ENCODE measurements at regions not wholly inside any gene's neighbourhood (a gene's known extent, or its start where the extent isn't known, plus 50 kb on each side); places are given as distances from the start of the nearest gene placed in this dataset.
A peak's percentile ranks its signal among the peaks of the same experiment; 100 is the strongest.

- POLR2A ChIA-PET: no interaction called here
- Mint-ChIP-seq H3K9me3 (ENCODE audit: low read depth) (peaks cover 2% of the 10 kb centered on the region), H3K36me3 (ENCODE audit: low read depth) (no peaks in the 10 kb centered on the region), H3K27ac (no peak overlapping the region), H3K4me3 (no peak overlapping the region), H3K4me1 (no peaks in the 10 kb centered on the region), H3K27me3 (no peaks in the 10 kb centered on the region)
- intact Hi-C loops (cut with DNase I, micrococcal nuclease): no loop called here
- DNase-seq (peak; percentile 6), ATAC-seq (no peak)
- CTCF ChIA-PET: no interaction called here
These were observed 1263.1 kb downstream of the KCNT2 start for GRCh38 chr1:195345149-195345548.

- ChIA-PET POLR2A (no interaction called here), CTCF (no interaction called here)
- ATAC-seq: no peak
- Mint-ChIP-seq H3K27me3 (no peaks in the 10 kb centered on the region), H3K4me1 (no peaks in the 10 kb centered on the region), H3K36me3 (ENCODE audit: low read depth) (no peaks in the 10 kb centered on the region), H3K27ac (no peak overlapping the region), H3K4me3 (no peak overlapping the region), H3K9me3 (ENCODE audit: low read depth) (no peaks in the 10 kb centered on the region)
- DNase-seq: no peak
- intact Hi-C loops (cut with DNase I, micrococcal nuclease): no loop called here
These were observed 1270.6 kb downstream of the KCNT2 start for GRCh38 chr1:195337646-195338045.

GRCh38 chr1:195336812-195337211 lies 1271.4 kb downstream of the KCNT2 start:
- no peak for ATAC-seq

GRCh38 chr1:195335541-195335940 lies 1272.7 kb downstream of the KCNT2 start:
- intact Hi-C loops (cut with DNase I, micrococcal nuclease): no loop called here
- CTCF ChIA-PET: no interaction called here
- Mint-ChIP-seq H3K27me3 (no peaks in the 10 kb centered on the region), H3K4me1 (no peaks in the 10 kb centered on the region), H3K9me3 (ENCODE audit: low read depth) (no peaks in the 10 kb centered on the region), H3K4me3 (no peak overlapping the region), H3K27ac (no peak overlapping the region), H3K36me3 (ENCODE audit: low read depth) (no peaks in the 10 kb centered on the region)
- no peak for ATAC-seq
- POLR2A ChIA-PET: no interaction called here
- DNase-seq: no peak

More at GRCh38 chr1:195336812-195337211, 1271.4 kb downstream of the KCNT2 start:
- H3K9me3 Mint-ChIP-seq (ENCODE audit: low read depth): no peaks in the 10 kb centered on the region
- intact Hi-C loops (cut with DNase I, micrococcal nuclease): no loop called here
- CTCF ChIA-PET: no interaction called here
- POLR2A ChIA-PET: no interaction called here
- no peaks in the 10 kb centered on the region for H3K36me3 Mint-ChIP-seq (ENCODE audit: low read depth)
- DNase-seq: no peak
- H3K27ac Mint-ChIP-seq: no peak overlapping the region
- no peak overlapping the region for H3K4me3 Mint-ChIP-seq
- no peaks in the 10 kb centered on the region for H3K27me3 Mint-ChIP-seq
- H3K4me1 Mint-ChIP-seq: no peaks in the 10 kb centered on the region

GRCh38 chr1:195332102-195332501 lies 1276.1 kb downstream of the KCNT2 start:
- Mint-ChIP-seq H3K27ac (no peak overlapping the region), H3K36me3 (ENCODE audit: low read depth) (no peaks in the 10 kb centered on the region), H3K4me1 (no peaks in the 10 kb centered on the region), H3K4me3 (no peak overlapping the region), H3K27me3 (no peaks in the 10 kb centered on the region), H3K9me3 (ENCODE audit: low read depth) (no peaks in the 10 kb centered on the region)
- CTCF ChIA-PET: no interaction called here
- intact Hi-C loops (cut with DNase I, micrococcal nuclease): no loop called here
- DNase-seq (no peak), ATAC-seq (no peak)
- POLR2A ChIA-PET: no interaction called here

- no peaks in the 10 kb centered on the region for H3K9me3 Mint-ChIP-seq (ENCODE audit: low read depth)
- ChIA-PET CTCF (no interaction called here), POLR2A (no interaction called here)
- H3K27ac Mint-ChIP-seq: no peak overlapping the region
- no peak for ATAC-seq
- no peaks in the 10 kb centered on the region for H3K4me1 Mint-ChIP-seq
- no peaks in the 10 kb centered on the region for H3K27me3 Mint-ChIP-seq
- DNase-seq: no peak
- H3K4me3 Mint-ChIP-seq: no peak overlapping the region
- intact Hi-C loops (cut with DNase I, micrococcal nuclease): loop anchor here in 1 of 2 experiments (1.0 kb wide), 1 partner anchor 14 kb away; no protein-coding TSS in a partner anchor
- no peaks in the 10 kb centered on the region for H3K36me3 Mint-ChIP-seq (ENCODE audit: low read depth)
These were observed 1279.6 kb downstream of the KCNT2 start for GRCh38 chr1:195328681-195329080.

GRCh38 chr1:195328102-195328501 lies 1280.1 kb downstream of the KCNT2 start:
- ChIA-PET POLR2A (no interaction called here), CTCF (interaction anchor here (0.8 kb wide), 1 partner anchor 14 kb away, joined by 3 read pairs; no protein-coding TSS in a partner anchor)
- Mint-ChIP-seq H3K9me3 (ENCODE audit: low read depth) (no peaks in the 10 kb centered on the region), H3K4me1 (no peaks in the 10 kb centered on the region), H3K4me3 (no peak overlapping the region), H3K36me3 (ENCODE audit: low read depth) (no peaks in the 10 kb centered on the region), H3K27me3 (no peaks in the 10 kb centered on the region), H3K27ac (no peak overlapping the region)
- ATAC-seq (no peak), DNase-seq (no peak)
- intact Hi-C loops (cut with DNase I, micrococcal nuclease): no loop called here

GRCh38 chr1:195327361-195327760 lies 1280.9 kb downstream of the KCNT2 start:
- CTCF ChIA-PET: interaction anchor here (0.8 kb wide), 1 partner anchor 15 kb away, joined by 3 read pairs; no protein-coding TSS in a partner anchor
- ATAC-seq: no peak
- H3K4me1 Mint-ChIP-seq: no peaks in the 10 kb centered on the region

GRCh38 chr1:195326325-195326724 lies 1281.9 kb downstream of the KCNT2 start:
- no peak overlapping the region for H3K4me3 Mint-ChIP-seq
- H3K4me1 Mint-ChIP-seq: no peaks in the 10 kb centered on the region
- ChIA-PET POLR2A (no interaction called here), CTCF (no interaction called here)
- H3K27ac Mint-ChIP-seq: no peak overlapping the region
- DNase-seq (no peak), ATAC-seq (no peak)
- intact Hi-C loops (cut with DNase I, micrococcal nuclease): no loop called here
- no peaks in the 10 kb centered on the region for H3K27me3 Mint-ChIP-seq
- H3K9me3 Mint-ChIP-seq (ENCODE audit: low read depth): no peaks in the 10 kb centered on the region
- no peaks in the 10 kb centered on the region for H3K36me3 Mint-ChIP-seq (ENCODE audit: low read depth)

More at GRCh38 chr1:195327361-195327760, 1280.9 kb downstream of the KCNT2 start:
- Mint-ChIP-seq H3K27ac (no peak overlapping the region), H3K9me3 (ENCODE audit: low read depth) (no peaks in the 10 kb centered on the region), H3K4me3 (no peak overlapping the region), H3K36me3 (ENCODE audit: low read depth) (no peaks in the 10 kb centered on the region), H3K27me3 (no peaks in the 10 kb centered on the region)
- DNase-seq: no peak
- intact Hi-C loops (cut with DNase I, micrococcal nuclease): no loop called here
- POLR2A ChIA-PET: no interaction called here

GRCh38 chr1:195325181-195325580 lies 1283.1 kb downstream of the KCNT2 start:
- no peaks in the 10 kb centered on the region for H3K4me1 Mint-ChIP-seq
- POLR2A ChIA-PET: no interaction called here
- CTCF ChIA-PET: no interaction called here
- no peak overlapping the region for H3K27ac Mint-ChIP-seq
- DNase-seq (no peak), ATAC-seq (no peak)
- H3K36me3 Mint-ChIP-seq (ENCODE audit: low read depth): no peaks in the 10 kb centered on the region
- no peaks in the 10 kb centered on the region for H3K9me3 Mint-ChIP-seq (ENCODE audit: low read depth)
- intact Hi-C loops (cut with DNase I, micrococcal nuclease): no loop called here
- no peak overlapping the region for H3K4me3 Mint-ChIP-seq
- no peaks in the 10 kb centered on the region for H3K27me3 Mint-ChIP-seq

- no peaks in the 10 kb centered on the region for H3K27me3 Mint-ChIP-seq
- CTCF ChIA-PET: interaction anchor here (1.0 kb wide), 1 partner anchor 24 kb away, joined by 3 read pairs; no protein-coding TSS in a partner anchor
- no peak overlapping the region for H3K27ac Mint-ChIP-seq
- POLR2A ChIA-PET: no interaction called here
- no peaks in the 10 kb centered on the region for H3K9me3 Mint-ChIP-seq (ENCODE audit: low read depth)
- DNase-seq (no peak), ATAC-seq (no peak)
- no peaks in the 10 kb centered on the region for H3K36me3 Mint-ChIP-seq (ENCODE audit: low read depth)
- H3K4me1 Mint-ChIP-seq: no peaks in the 10 kb centered on the region
- no peak overlapping the region for H3K4me3 Mint-ChIP-seq
- intact Hi-C loops (cut with DNase I, micrococcal nuclease): no loop called here
These were observed 1302.0 kb downstream of the KCNT2 start for GRCh38 chr1:195306281-195306680.

- ChIA-PET CTCF (interaction anchor here (0.6 kb wide), 1 partner anchor 29 kb away, joined by 3 read pairs; no protein-coding TSS in a partner anchor), POLR2A (no interaction called here)
- Mint-ChIP-seq H3K4me1 (no peaks in the 10 kb centered on the region), H3K27ac (no peak overlapping the region), H3K36me3 (ENCODE audit: low read depth) (no peaks in the 10 kb centered on the region), H3K9me3 (ENCODE audit: low read depth) (no peaks in the 10 kb centered on the region), H3K27me3 (no peaks in the 10 kb centered on the region), H3K4me3 (no peak overlapping the region)
- intact Hi-C loops (cut with DNase I, micrococcal nuclease): no loop called here
- DNase-seq (no peak), ATAC-seq (no peak)
These were observed 1313.3 kb downstream of the KCNT2 start for GRCh38 chr1:195294911-195295310.

- ATAC-seq (no peak), DNase-seq (no peak)
- no peaks in the 10 kb centered on the region for H3K9me3 Mint-ChIP-seq (ENCODE audit: low read depth)
- CTCF ChIA-PET: no interaction called here
- intact Hi-C loops (cut with DNase I, micrococcal nuclease): no loop called here
- POLR2A ChIA-PET: no interaction called here
- no peak overlapping the region for H3K4me3 Mint-ChIP-seq
- H3K27me3 Mint-ChIP-seq: no peaks in the 10 kb centered on the region
- no peaks in the 10 kb centered on the region for H3K36me3 Mint-ChIP-seq (ENCODE audit: low read depth)
- no peak overlapping the region for H3K27ac Mint-ChIP-seq
- H3K4me1 Mint-ChIP-seq: no peaks in the 10 kb centered on the region
These were observed 1329.6 kb downstream of the KCNT2 start for GRCh38 chr1:195278644-195279043.
